ENCODE measurements at regions not wholly inside any gene's neighbourhood (a gene's known extent, or its start where the extent isn't known, plus 50 kb on each side); places are given as distances from the start of the nearest gene placed in this dataset.

- Histone ChIP-seq H3K36me3 (ENCODE audit: control insufficient read depth in 2 of 2, insufficient read depth in 2 of 2, low read length in 1 of 2) (no peaks in the 10 kb centered on the region), H3K4me3 (no peak overlapping the region), H4K20me1 (ENCODE audit: control insufficient read depth, insufficient read depth) (no peaks in the 10 kb centered on the region), H3K79me2 (ENCODE audit: control insufficient read depth, insufficient read depth, low read length) (no peaks in the 10 kb centered on the region), H3K27ac (ENCODE audit: control insufficient read depth, insufficient read depth) (no peak overlapping the region), H2AFZ (ENCODE audit: control insufficient read depth, low read depth, low read length) (no peak overlapping the region), H3K4me1 (ENCODE audit: control insufficient read depth, insufficient read depth, low read length) (no peaks in the 10 kb centered on the region), H3K4me2 (ENCODE audit: control insufficient read depth, insufficient read depth) (no peak overlapping the region), H3K27me3 (replicated peaks in 1 of 2; ENCODE audit: control insufficient read depth in 2 of 2, insufficient read depth in 2 of 2, low read length in 1 of 2) (no peaks in the 10 kb centered on the region), H3K9ac (ENCODE audit: control insufficient read depth, insufficient read depth, low read length) (no peak overlapping the region), H3K9me3 (replicated peaks; ENCODE audit: control insufficient read depth, insufficient read depth, low read length) (no peaks in the 10 kb centered on the region)
- no TSS peak for BruUV-seq (replicated peaks)
- WGBS (ENCODE audit: insufficient coverage, insufficient replicate concordance, low lambda C conversion rate, missing lambda C conversion rate) = 2% methylated on average over 2 of the region's 2 CpGs
- DNase-seq (ENCODE audit: low read depth, low spot score) (no peak), ATAC-seq (no peak), FAIRE-seq (no peak)
- TF ChIP-seq RELB (IDR thresholded peaks at IDR 0.05; ENCODE audit: low read depth) = no peak
- TF ChIP-seq CHD2 (IDR thresholded peaks at IDR 0.05; ENCODE audit: borderline replicate concordance, low read depth, low read length) = no peak
- TF ChIP-seq ELK1 (IDR thresholded peaks at IDR 0.05; ENCODE audit: low read depth, low read length) = no peak
- TF ChIP-seq HDAC2 (IDR thresholded peaks at IDR 0.05) = no peak
- no peak for TF ChIP-seq MYB (IDR thresholded peaks at IDR 0.05; ENCODE audit: borderline replicate concordance, low read depth, low read length)
- TF ChIP-seq YBX1 (IDR thresholded peaks at IDR 0.05) = no peak
- no peak for TF ChIP-seq NKRF (conservative IDR thresholded peaks at IDR 0.05)
- no peak for TF ChIP-seq USF1 (IDR thresholded peaks at IDR 0.05; ENCODE audit: borderline replicate concordance, extremely low read length, insufficient read depth, low read depth, low read length)
- TF ChIP-seq PKNOX1 (IDR thresholded peaks at IDR 0.05) = no peak
- TF ChIP-seq CBFB (IDR thresholded peaks at IDR 0.05; ENCODE audit: low read depth) = no peak
- no peak for TF ChIP-seq TAF1 (IDR thresholded peaks at IDR 0.05; ENCODE audit: borderline replicate concordance, low read depth, low read length)
- no peak for TF ChIP-seq ASH2L (IDR thresholded peaks at IDR 0.05; ENCODE audit: borderline replicate concordance, low read depth)
- TF ChIP-seq POLR2AphosphoS5 (IDR thresholded peaks at IDR 0.05; ENCODE audit: low read length) = no peak
- CTCF ChIA-PET = interaction anchor here (1.0 to 1.1 kb wide), 2 partner anchors 11 to 23 kb away, joined by 3 read pairs; no protein-coding TSS in a partner anchor
- SMC1A ChIA-PET (ENCODE audit: uncharacterized antibody, unreplicated experiment) = interaction anchor here (2.2 kb wide), 1 partner anchor 11 kb away, joined by 6 read pairs; no protein-coding TSS in a partner anchor
- POLR2A ChIA-PET = no interaction called here
- in situ Hi-C loops (cut with MboI) = no loop called here
- intact Hi-C loops (cut with micrococcal nuclease; ENCODE audit: unreplicated experiment) = no loop called here
- RAD21 ChIA-PET (ENCODE audit: unreplicated experiment) = no interaction called here
Measured at GRCh38 chr4:124990398-124990797, 277.9 kb upstream of the ANKRD50 start.

Data from GM12878 (cell line).